HEK293 (cell line): ENCODE measurements at regions not wholly inside any gene's neighbourhood (a gene's known extent, or its start where the extent isn't known, plus 50 kb on each side); places are given as distances from the start of the nearest gene placed in this dataset.

Experiments
- BCL11A ChIP-seq: fragments of 450-650 bp; formaldehyde crosslinking; IDR thresholded peaks from 2 replicates; pipeline ENCODE4 v1.5.1; 2016; ENCODE audit warnings: low read depth, missing biosample characterization, missing genetic modification characterization
- SALL2 ChIP-seq: fragments of 450-650 bp; formaldehyde crosslinking; IDR thresholded peaks from 2 replicates; pipeline ENCODE4 v1.5.0; 2017; ENCODE audit warnings: missing biosample characterization, mild to moderate bottlenecking, missing genetic modification characterization, borderline replicate concordance
- ZNF677 ChIP-seq: fragments of 450-650 bp; IDR thresholded peaks from 2 replicates; pipeline ENCODE4 v1.5.0; 2018; ENCODE audit warnings: missing biosample characterization, mild to moderate bottlenecking, missing genetic modification characterization, moderate library complexity
- ZNF843 ChIP-seq: fragments of 450-650 bp; formaldehyde crosslinking; IDR thresholded peaks from 2 replicates; pipeline ENCODE4 v1.5.1; 2016; ENCODE audit warnings: missing biosample characterization, missing genetic modification characterization
- TF ChIP-seq, protein P1 (sequence below): fragments of 450-650 bp; formaldehyde crosslinking; IDR thresholded peaks from 2 replicates; pipeline ENCODE4 v1.5.1; 2016; ENCODE audit warnings: missing biosample characterization, missing genetic modification characterization

DNA sequence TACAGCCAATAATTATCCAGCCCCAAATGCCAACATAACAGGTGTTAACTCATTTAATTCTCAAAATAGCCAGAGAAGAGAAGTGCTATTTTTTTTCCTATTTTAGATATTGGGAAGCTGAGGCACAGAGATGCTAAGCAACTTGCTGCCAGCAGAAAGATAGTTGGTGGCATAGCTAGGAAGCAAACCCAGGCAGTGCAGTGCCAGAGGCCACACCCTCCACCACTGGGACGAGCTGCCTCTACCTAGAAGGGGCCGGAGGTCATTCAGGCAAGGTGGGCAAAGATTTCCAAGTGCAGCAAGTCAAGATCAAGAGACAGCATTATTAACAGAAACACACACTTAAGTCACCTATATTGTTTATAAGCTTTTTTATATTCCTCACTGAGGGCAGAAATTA, 654.1 kb downstream of the INHBA start:
- TF ChIP-seq ZNF677 (no peak), BCL11A (no peak), ZNF843 (tag by site-specific recombination) (no peak), SALL2 (tag by site-specific recombination) (no peak)
- TF ChIP-seq, protein P1, sequence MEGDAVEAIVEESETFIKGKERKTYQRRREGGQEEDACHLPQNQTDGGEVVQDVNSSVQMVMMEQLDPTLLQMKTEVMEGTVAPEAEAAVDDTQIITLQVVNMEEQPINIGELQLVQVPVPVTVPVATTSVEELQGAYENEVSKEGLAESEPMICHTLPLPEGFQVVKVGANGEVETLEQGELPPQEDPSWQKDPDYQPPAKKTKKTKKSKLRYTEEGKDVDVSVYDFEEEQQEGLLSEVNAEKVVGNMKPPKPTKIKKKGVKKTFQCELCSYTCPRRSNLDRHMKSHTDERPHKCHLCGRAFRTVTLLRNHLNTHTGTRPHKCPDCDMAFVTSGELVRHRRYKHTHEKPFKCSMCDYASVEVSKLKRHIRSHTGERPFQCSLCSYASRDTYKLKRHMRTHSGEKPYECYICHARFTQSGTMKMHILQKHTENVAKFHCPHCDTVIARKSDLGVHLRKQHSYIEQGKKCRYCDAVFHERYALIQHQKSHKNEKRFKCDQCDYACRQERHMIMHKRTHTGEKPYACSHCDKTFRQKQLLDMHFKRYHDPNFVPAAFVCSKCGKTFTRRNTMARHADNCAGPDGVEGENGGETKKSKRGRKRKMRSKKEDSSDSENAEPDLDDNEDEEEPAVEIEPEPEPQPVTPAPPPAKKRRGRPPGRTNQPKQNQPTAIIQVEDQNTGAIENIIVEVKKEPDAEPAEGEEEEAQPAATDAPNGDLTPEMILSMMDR, result no peak
